Activated naive CD8-positive, alpha-beta T cell treated with anti-CD3 and anti-CD28 coated beads, Interleukin-2, amount 50 U/mL, for 24 hours (primary cell): ENCODE measurements at regions not wholly inside any gene's neighbourhood (a gene's known extent, or its start where the extent isn't known, plus 50 kb on each side); places are given as distances from the start of the nearest gene placed in this dataset.
A peak's percentile ranks its signal among the peaks of the same experiment; 100 is the strongest.

Experiments
- ATAC-seq: fragments of 150-1000 bp; cut with Tn5 transposase; one replicate; pipeline ENCODE4 v1.10.0; 2021
- DNase-seq: peaks from one replicate; pipeline ENCODE4 v3.0.0; 2021
- H3K27ac Mint-ChIP-seq: one replicate; pipeline ENCODE4 v1.8.0; 2021; ENCODE audit warnings: mild to moderate bottlenecking, mixed read lengths
- H3K27me3 Mint-ChIP-seq: one replicate; pipeline ENCODE4 v1.8.0; 2021; ENCODE audit warnings: mixed read lengths
- H3K36me3 Mint-ChIP-seq: one replicate; pipeline ENCODE4 v1.8.0; 2021; ENCODE audit warnings: low read depth, mixed read lengths
- H3K4me1 Mint-ChIP-seq: one replicate; pipeline ENCODE4 v1.8.0; 2021; ENCODE audit warnings: mixed read lengths
- H3K4me3 Mint-ChIP-seq: one replicate; pipeline ENCODE4 v1.8.0; 2021; ENCODE audit warnings: mild to moderate bottlenecking, moderate library complexity, mixed read lengths
- H3K9me3 Mint-ChIP-seq: one replicate; pipeline ENCODE4 v1.8.0; 2021; ENCODE audit warnings: mixed read lengths

- Mint-ChIP-seq H3K27me3 (no peaks in the 10 kb centered on the region), H3K27ac (no peak overlapping the region), H3K36me3 (no peaks in the 10 kb centered on the region), H3K4me3 (no peak overlapping the region), H3K9me3 (no peaks in the 10 kb centered on the region), H3K4me1 (no peaks in the 10 kb centered on the region)
- ATAC-seq (no peak), DNase-seq (peak; percentile 37)
Measured at GRCh38 chr4:177555007-177555574, 112.9 kb upstream of the AGA start.

- H3K9me3 Mint-ChIP-seq: no peaks in the 10 kb centered on the region
- H3K4me3 Mint-ChIP-seq: no peak overlapping the region
- H3K36me3 Mint-ChIP-seq: no peaks in the 10 kb centered on the region
- ATAC-seq: no peak
- no peak overlapping the region for H3K27ac Mint-ChIP-seq
- no peaks in the 10 kb centered on the region for H3K4me1 Mint-ChIP-seq
- DNase-seq: no peak
- no peaks in the 10 kb centered on the region for H3K27me3 Mint-ChIP-seq
Measured at GRCh38 chr4:177557416-177557815, 115.2 kb upstream of the AGA start.

GRCh38 chr4:177558995-177559394, 116.8 kb upstream of the AGA start:
- Mint-ChIP-seq H3K36me3 (no peaks in the 10 kb centered on the region), H3K4me1 (no peaks in the 10 kb centered on the region), H3K27me3 (no peaks in the 10 kb centered on the region), H3K9me3 (no peaks in the 10 kb centered on the region), H3K4me3 (no peak overlapping the region), H3K27ac (no peak overlapping the region)
- ATAC-seq (no peak), DNase-seq (no peak)

- Mint-ChIP-seq H3K36me3 (no peaks in the 10 kb centered on the region), H3K4me1 (no peaks in the 10 kb centered on the region), H3K27me3 (no peaks in the 10 kb centered on the region), H3K9me3 (no peaks in the 10 kb centered on the region), H3K27ac (no peak overlapping the region), H3K4me3 (no peak overlapping the region)
- no peak for ATAC-seq
- DNase-seq: no peak
Measured at GRCh38 chr4:177562163-177562562, 119.9 kb upstream of the AGA start.

GRCh38 chr4:177562859-177563258, 120.6 kb upstream of the AGA start:
- no peak overlapping the region for H3K27ac Mint-ChIP-seq
- no peaks in the 10 kb centered on the region for H3K4me1 Mint-ChIP-seq
- no peaks in the 10 kb centered on the region for H3K9me3 Mint-ChIP-seq
- no peak for ATAC-seq
- H3K27me3 Mint-ChIP-seq: no peaks in the 10 kb centered on the region
- H3K36me3 Mint-ChIP-seq: no peaks in the 10 kb centered on the region
- DNase-seq: no peak
- no peak overlapping the region for H3K4me3 Mint-ChIP-seq

GRCh38 chr4:177566691-177567090, 124.5 kb upstream of the AGA start:
- no peaks in the 10 kb centered on the region for H3K27me3 Mint-ChIP-seq
- no peaks in the 10 kb centered on the region for H3K9me3 Mint-ChIP-seq
- H3K4me3 Mint-ChIP-seq: no peak overlapping the region
- ATAC-seq: no peak
- no peak overlapping the region for H3K27ac Mint-ChIP-seq
- no peaks in the 10 kb centered on the region for H3K36me3 Mint-ChIP-seq
- no peak for DNase-seq
- H3K4me1 Mint-ChIP-seq: no peaks in the 10 kb centered on the region

- no peak overlapping the region for H3K27ac Mint-ChIP-seq
- no peak overlapping the region for H3K4me3 Mint-ChIP-seq
- no peak for ATAC-seq
- DNase-seq: no peak
- H3K9me3 Mint-ChIP-seq: no peaks in the 10 kb centered on the region
- H3K4me1 Mint-ChIP-seq: no peaks in the 10 kb centered on the region
- peaks cover 1% of the 10 kb centered on the region for H3K27me3 Mint-ChIP-seq
- H3K36me3 Mint-ChIP-seq: no peaks in the 10 kb centered on the region
Measured at GRCh38 chr4:177568931-177569330, 126.7 kb upstream of the AGA start.

GRCh38 chr4:177569434-177569833, 127.2 kb upstream of the AGA start:
- Mint-ChIP-seq H3K36me3 (no peaks in the 10 kb centered on the region), H3K27ac (no peak overlapping the region), H3K9me3 (no peaks in the 10 kb centered on the region), H3K4me3 (no peak overlapping the region), H3K4me1 (no peaks in the 10 kb centered on the region), H3K27me3 (peaks cover 2% of the 10 kb centered on the region)
- no peak for ATAC-seq
- no peak for DNase-seq

GRCh38 chr4:177573507-177573906, 131.3 kb upstream of the AGA start:
- Mint-ChIP-seq H3K36me3 (no peaks in the 10 kb centered on the region), H3K4me3 (no peak overlapping the region), H3K27ac (no peak overlapping the region), H3K27me3 (peaks cover 2% of the 10 kb centered on the region), H3K9me3 (no peaks in the 10 kb centered on the region), H3K4me1 (no peaks in the 10 kb centered on the region)
- no peak for DNase-seq
- no peak for ATAC-seq

- ATAC-seq: no peak
- H3K27me3 Mint-ChIP-seq: peaks cover 2% of the 10 kb centered on the region
- H3K36me3 Mint-ChIP-seq: no peaks in the 10 kb centered on the region
- no peak overlapping the region for H3K27ac Mint-ChIP-seq
- H3K4me1 Mint-ChIP-seq: no peaks in the 10 kb centered on the region
- no peak for DNase-seq
- no peak overlapping the region for H3K4me3 Mint-ChIP-seq
- H3K9me3 Mint-ChIP-seq: no peaks in the 10 kb centered on the region
Measured at GRCh38 chr4:177574446-177574845, 132.2 kb upstream of the AGA start.

- Mint-ChIP-seq H3K9me3 (no peaks in the 10 kb centered on the region), H3K36me3 (no peaks in the 10 kb centered on the region), H3K4me3 (no peak overlapping the region), H3K27me3 (no peaks in the 10 kb centered on the region), H3K27ac (no peak overlapping the region), H3K4me1 (no peaks in the 10 kb centered on the region)
- no peak for ATAC-seq
- DNase-seq: no peak
Measured at GRCh38 chr4:177579649-177580048, 137.4 kb upstream of the AGA start.

GRCh38 chr4:177582992-177583391, 140.8 kb upstream of the AGA start:
- H3K27ac Mint-ChIP-seq: no peak overlapping the region
- ATAC-seq: peak; percentile 69
- H3K9me3 Mint-ChIP-seq: no peaks in the 10 kb centered on the region
- no peaks in the 10 kb centered on the region for H3K36me3 Mint-ChIP-seq
- no peaks in the 10 kb centered on the region for H3K4me1 Mint-ChIP-seq
- no peak for DNase-seq
- H3K4me3 Mint-ChIP-seq: no peak overlapping the region
- H3K27me3 Mint-ChIP-seq: no peaks in the 10 kb centered on the region

- H3K27ac Mint-ChIP-seq: no peak overlapping the region
- H3K36me3 Mint-ChIP-seq: no peaks in the 10 kb centered on the region
- no peaks in the 10 kb centered on the region for H3K9me3 Mint-ChIP-seq
- H3K27me3 Mint-ChIP-seq: peaks cover 2% of the 10 kb centered on the region
- H3K4me1 Mint-ChIP-seq: no peaks in the 10 kb centered on the region
- H3K4me3 Mint-ChIP-seq: no peak overlapping the region
- DNase-seq: no peak
- ATAC-seq: no peak
Measured at GRCh38 chr4:177587989-177588388, 145.8 kb upstream of the AGA start.

GRCh38 chr4:177595386-177595785, 153.1 kb upstream of the AGA start:
- Mint-ChIP-seq H3K27ac (no peak overlapping the region), H3K4me3 (no peak overlapping the region), H3K9me3 (no peaks in the 10 kb centered on the region), H3K4me1 (peaks cover 7% of the 10 kb centered on the region), H3K27me3 (peaks cover 2% of the 10 kb centered on the region), H3K36me3 (no peaks in the 10 kb centered on the region)
- no peak for ATAC-seq
- no peak for DNase-seq

- ATAC-seq: peak; percentile 100
- DNase-seq: peak; percentile 53
- H3K36me3 Mint-ChIP-seq: no peaks in the 10 kb centered on the region
- H3K9me3 Mint-ChIP-seq: no peaks in the 10 kb centered on the region
- peaks cover 2% of the 10 kb centered on the region for H3K27me3 Mint-ChIP-seq
- no peak overlapping the region for H3K4me3 Mint-ChIP-seq
- no peak overlapping the region for H3K27ac Mint-ChIP-seq
- peaks cover 7% of the 10 kb centered on the region for H3K4me1 Mint-ChIP-seq
Measured at GRCh38 chr4:177596035-177596434, 153.8 kb upstream of the AGA start.

GRCh38 chr4:177596991-177597390, 154.8 kb upstream of the AGA start:
- ATAC-seq: no peak
- H3K4me1 Mint-ChIP-seq: peaks cover 7% of the 10 kb centered on the region
- DNase-seq: no peak
- no peaks in the 10 kb centered on the region for H3K27me3 Mint-ChIP-seq
- H3K27ac Mint-ChIP-seq: no peak overlapping the region
- H3K4me3 Mint-ChIP-seq: no peak overlapping the region
- no peaks in the 10 kb centered on the region for H3K9me3 Mint-ChIP-seq
- H3K36me3 Mint-ChIP-seq: no peaks in the 10 kb centered on the region
